ENCODE measurements at regions not wholly inside any gene's neighbourhood (a gene's known extent, or its start where the extent isn't known, plus 50 kb on each side); places are given as distances from the start of the nearest gene placed in this dataset.

- no peak for TF ChIP-seq CTCF (IDR thresholded peaks at IDR 0.05 in 8 of 11, conservative IDR thresholded peaks at IDR 0.05 in 3 of 11)
- no peak for TF ChIP-seq POLR2A (IDR thresholded peaks at IDR 0.05)
- no peak for TF ChIP-seq POLR2AphosphoS5 (IDR thresholded peaks at IDR 0.05)
Measured at GRCh38 chr10:44723082-44723481, 188.1 kb upstream of the TMEM72 start.

Measured in spleen (tissue), 7 donors.